ENCODE measurements at regions not wholly inside any gene's neighbourhood (a gene's known extent, or its start where the extent isn't known, plus 50 kb on each side); places are given as distances from the start of the nearest gene placed in this dataset.

GRCh38 chr6:122307577-122307976, 91.9 kb upstream of the HSF2 start:
- TF ChIP-seq CTCF (IDR thresholded peaks at IDR 0.05; ENCODE audit: low read depth, low read length, poor library complexity, severe bottlenecking) (no peak), EZH2phosphoT487 (IDR thresholded peaks at IDR 0.05; ENCODE audit: borderline replicate concordance, low read length) (no peak)

Data from DOHH2 (cell line).